WERI-Rb-1 (cell line): ENCODE measurements at regions not wholly inside any gene's neighbourhood (a gene's known extent, or its start where the extent isn't known, plus 50 kb on each side); places are given as distances from the start of the nearest gene placed in this dataset.

Experiments used
- DNase-seq: peaks from one replicate; pipeline ENCODE4 v3.0.0-alpha.2; 2020
- H3K27ac ChIP-seq: fragments of 250-450 bp; sonication (Bioruptor Pico); 2 replicates; pipeline ENCODE4 v1.5.1; 2020; ENCODE audit warnings: mild to moderate bottlenecking, moderate library complexity
- H3K27me3 ChIP-seq: fragments of 250-450 bp; sonication (Bioruptor Pico); 2 replicates; pipeline ENCODE4 v1.5.1; 2021; ENCODE audit warnings: mild to moderate bottlenecking, low read depth, moderate library complexity; ENCODE audit not compliant: insufficient read depth, severe bottlenecking
- H3K36me3 ChIP-seq: fragments of 250-450 bp; sonication (Bioruptor Pico); 2 replicates; pipeline ENCODE4 v1.5.1; 2020; ENCODE audit warnings: mild to moderate bottlenecking, moderate library complexity
- H3K4me3 ChIP-seq: 2 replicates; pipeline ENCODE4 v1.5.1; 2011; ENCODE audit warnings: low read depth, mild to moderate bottlenecking, control low read depth, low read length
- H3K9me3 ChIP-seq: fragments of 250-450 bp; sonication (Bioruptor Pico); 2 replicates; pipeline ENCODE4 v1.5.1; 2021; ENCODE audit warnings: mild to moderate bottlenecking, moderate library complexity; ENCODE audit not compliant: severe bottlenecking
- CTCF ChIP-seq: IDR thresholded peaks from 2 replicates; pipeline ENCODE4 v1.5.1; 2011; ENCODE audit warnings: low read depth, mild to moderate bottlenecking, control low read depth, inconsistent platforms, low read length

- no peaks in the 10 kb centered on the region for H3K36me3 ChIP-seq
- H3K4me3 ChIP-seq, result no peak overlapping the region
Measured at GRCh38 chr17:56708670-56709410, 115.3 kb downstream of the NOG start.

GRCh38 chr17:56710986-56711385, 117.5 kb downstream of the NOG start:
- TF ChIP-seq CTCF, result no peak
- no peak overlapping the region for H3K4me3 ChIP-seq
- H3K27me3 ChIP-seq, result peaks cover 64% of the 10 kb centered on the region
- H3K9me3 ChIP-seq, result no peaks in the 10 kb centered on the region
- no peaks in the 10 kb centered on the region for H3K36me3 ChIP-seq
- DNase-seq, result no peak
- no peak overlapping the region for H3K27ac ChIP-seq

More at GRCh38 chr17:56708670-56709410, 115.3 kb downstream of the NOG start:
- no peak for DNase-seq
- Histone ChIP-seq H3K9me3 (no peaks in the 10 kb centered on the region), H3K27ac (no peak overlapping the region), H3K27me3 (peaks cover 72% of the 10 kb centered on the region)
- TF ChIP-seq CTCF, result no peak

GRCh38 chr17:56715613-56716357, 117.9 kb downstream of the C17orf67 start:
- no peak overlapping the region for H3K4me3 ChIP-seq
- peak; percentile 78 for TF ChIP-seq CTCF
- no peaks in the 10 kb centered on the region for H3K9me3 ChIP-seq
- H3K27me3 ChIP-seq, result peaks cover 38% of the 10 kb centered on the region
- DNase-seq, result peak; percentile 78
- no peak overlapping the region for H3K27ac ChIP-seq
- no peaks in the 10 kb centered on the region for H3K36me3 ChIP-seq

GRCh38 chr17:56717471-56717870, 116.2 kb downstream of the C17orf67 start:
- Histone ChIP-seq H3K27ac (no peak overlapping the region), H3K9me3 (no peaks in the 10 kb centered on the region), H3K4me3 (no peak overlapping the region), H3K27me3 (peaks cover 46% of the 10 kb centered on the region), H3K36me3 (no peaks in the 10 kb centered on the region)
- no peak for DNase-seq
- no peak for TF ChIP-seq CTCF

GRCh38 chr17:56718515-56718914, 115.2 kb downstream of the C17orf67 start:
- H3K27ac ChIP-seq, result no peak overlapping the region

More at GRCh38 chr17:56718515-56718914, 115.2 kb downstream of the C17orf67 start:
- H3K27me3 ChIP-seq, result peaks cover 47% of the 10 kb centered on the region
- no peak for TF ChIP-seq CTCF
- H3K36me3 ChIP-seq, result no peaks in the 10 kb centered on the region
- no peak overlapping the region for H3K4me3 ChIP-seq
- H3K9me3 ChIP-seq, result no peaks in the 10 kb centered on the region
- DNase-seq, result no peak
